ENCODE measurements at regions not wholly inside any gene's neighbourhood (a gene's known extent, or its start where the extent isn't known, plus 50 kb on each side); places are given as distances from the start of the nearest gene placed in this dataset.

DNA sequence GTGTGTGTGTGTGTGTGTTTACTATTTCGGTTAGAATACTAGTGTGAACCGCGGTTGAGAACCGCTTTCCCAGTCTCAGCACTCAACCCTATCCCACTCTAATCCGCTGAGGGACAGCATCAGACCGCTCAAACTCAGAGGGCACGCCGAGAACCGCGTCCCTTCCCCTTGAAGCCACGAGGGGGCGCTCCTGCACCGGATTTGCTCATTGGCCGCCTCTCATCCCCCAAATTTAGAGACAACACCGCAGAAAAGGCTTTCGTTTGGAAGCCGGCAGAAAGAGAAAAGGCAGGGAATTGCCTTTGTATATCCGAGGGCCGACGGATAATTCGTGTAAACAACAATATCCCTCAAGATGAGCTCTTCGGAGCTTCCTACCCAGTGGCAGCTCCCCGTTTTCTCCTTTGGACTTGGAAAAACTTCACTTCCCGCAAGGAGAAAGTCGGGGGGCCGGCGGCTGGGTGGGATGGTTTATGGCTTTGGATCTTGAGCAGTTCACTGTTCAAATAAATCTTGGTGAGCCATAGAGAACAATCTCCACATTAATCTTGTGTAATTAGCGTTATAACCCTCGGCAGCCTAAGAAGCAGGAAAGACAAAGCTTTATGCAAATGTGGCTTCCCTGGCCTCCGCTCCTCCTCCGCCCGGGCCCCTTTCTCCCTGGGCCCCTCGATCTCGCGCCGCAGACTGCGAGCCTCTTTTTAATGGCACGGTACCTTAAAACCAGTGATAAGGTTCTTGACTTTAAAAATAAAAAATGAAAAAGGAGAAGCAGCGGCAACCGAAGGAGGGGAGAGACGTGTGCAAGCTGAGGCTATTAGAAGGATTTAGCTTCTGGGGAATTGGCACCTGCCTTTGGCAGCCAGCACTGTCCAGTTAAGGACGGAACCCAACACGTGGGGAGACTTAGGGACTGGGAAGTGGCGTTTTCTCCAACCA, 296.8 kb downstream of the PARP8 start:
- intact Hi-C loops (cut with DNase I): loop anchor here (5.0 kb wide), 1 partner anchor 1044 kb away; no protein-coding TSS in a partner anchor
- peak; percentile 63 to 96 (median 88) for DNase-seq

- peak in 35 of 42 donors; percentile 13 to 73 (median 45) for DNase-seq
- intact Hi-C loops (cut with DNase I): loop anchor here (5.0 kb wide), 1 partner anchor 1043 kb away; no protein-coding TSS in a partner anchor
Observed at GRCh38 chr5:50963971-50964745, 297.7 kb downstream of the PARP8 start.

GRCh38 chr5:50964746-50965653, 298.6 kb downstream of the PARP8 start:
- no peak for DNase-seq
- intact Hi-C loops (cut with DNase I): loop anchor here (5.0 kb wide), 2 partner anchors 412 to 1042 kb away; no protein-coding TSS in a partner anchor

GRCh38 chr5:50965654-50966375, 299.4 kb downstream of the PARP8 start:
- intact Hi-C loops (cut with DNase I): loop anchor here (5.0 kb wide), 1 partner anchor 411 kb away; no protein-coding TSS in a partner anchor
- DNase-seq: no peak

- DNase-seq: peak in 1 of 42 donors; percentile 37
- intact Hi-C loops (cut with DNase I): loop anchor here (5.0 kb wide), 1 partner anchor 410 kb away; no protein-coding TSS in a partner anchor
Observed at GRCh38 chr5:50967009-50967562, 300.6 kb downstream of the PARP8 start.

GRCh38 chr5:50967563-50968355, 301.3 kb downstream of the PARP8 start:
- peak in 33 of 42 donors; percentile 14 to 76 (median 41) for DNase-seq
- intact Hi-C loops (cut with DNase I): loop anchor here (5.0 kb wide), 1 partner anchor 410 kb away; no protein-coding TSS in a partner anchor

DNA sequence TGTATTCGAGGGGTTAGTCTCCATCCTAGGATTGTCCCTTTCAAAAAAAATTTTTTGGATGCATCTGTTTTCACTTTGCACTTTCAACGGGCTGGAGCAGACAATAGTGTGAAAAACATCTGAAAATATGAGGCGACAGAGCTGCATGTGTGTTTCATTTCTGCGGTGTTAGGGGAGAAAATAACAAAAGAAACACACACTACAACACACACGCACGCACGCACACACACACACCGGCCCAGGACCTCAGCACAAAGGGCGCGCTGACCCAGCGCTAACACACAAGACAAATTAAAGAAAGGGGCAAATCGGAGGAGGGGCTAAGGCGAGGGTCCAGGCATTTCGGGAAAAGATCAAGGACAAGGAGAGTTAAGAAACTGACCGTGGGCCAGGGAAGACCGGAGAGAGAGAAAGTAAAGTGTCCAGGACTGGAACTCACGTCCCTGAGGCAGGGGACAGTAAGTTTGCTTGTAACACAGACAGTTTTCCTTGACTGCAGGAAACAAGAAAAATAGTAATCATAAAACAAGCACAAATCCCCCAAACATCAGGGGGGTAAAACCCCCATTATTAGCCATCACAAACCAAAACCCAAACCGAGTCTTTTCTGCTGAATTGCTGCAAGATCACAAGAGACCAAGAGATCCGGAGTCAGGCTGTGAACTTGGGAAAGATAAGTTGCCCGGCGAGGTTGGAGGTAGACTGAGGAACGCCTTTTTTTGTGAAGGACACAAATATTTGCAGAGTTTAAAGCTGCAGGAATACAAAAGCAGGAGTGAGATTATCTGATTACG, 302.1 kb downstream of the PARP8 start:
- intact Hi-C loops (cut with DNase I): loop anchor here (5.0 kb wide), 1 partner anchor 409 kb away; no protein-coding TSS in a partner anchor
- peak in 5 of 42 donors; percentile 7 to 42 (median 26) for DNase-seq

DNA sequence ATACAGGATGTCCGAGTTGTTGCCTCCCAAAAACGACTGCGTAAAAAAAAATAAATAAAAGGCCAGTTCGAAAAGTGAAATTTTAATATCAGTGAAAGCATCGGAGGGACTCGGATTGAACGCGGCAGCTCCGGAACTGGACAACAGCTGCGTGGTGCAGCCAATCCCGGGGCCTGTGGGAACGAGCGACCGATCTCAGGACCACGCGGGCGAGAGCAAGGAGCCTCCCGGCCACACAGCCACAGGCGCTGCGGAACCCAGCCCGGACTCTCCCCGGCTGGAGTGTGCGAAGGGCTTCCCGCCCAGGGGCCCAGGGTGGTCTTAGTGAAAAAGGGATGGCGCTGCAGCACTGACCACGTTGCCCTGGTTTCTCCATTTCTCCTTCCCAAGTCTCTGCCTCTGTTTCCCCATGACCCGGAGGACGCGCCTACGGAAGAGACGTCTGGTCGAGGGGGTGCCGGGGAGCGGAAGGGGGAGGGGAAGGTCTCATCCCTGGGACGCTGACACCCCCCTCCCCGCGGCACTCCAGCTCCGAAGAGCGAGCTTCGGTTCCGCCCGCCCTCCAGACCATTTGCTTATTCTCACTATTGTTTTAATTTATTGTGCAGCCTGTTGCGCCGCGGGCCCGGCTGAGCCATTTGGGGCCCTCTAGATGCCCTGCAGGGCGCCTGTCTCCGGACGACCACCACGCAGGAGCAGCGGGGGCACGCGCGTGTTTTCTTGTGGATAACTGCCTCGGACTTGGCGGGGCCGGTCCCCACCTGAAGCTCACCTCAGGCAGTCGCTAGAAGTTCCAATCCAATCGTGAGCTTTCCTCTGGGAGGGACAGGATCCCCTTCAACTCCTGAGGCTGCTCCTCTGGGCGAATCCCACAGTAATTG, 303.0 kb downstream of the PARP8 start:
- intact Hi-C loops (cut with DNase I): loop anchor here (5.0 kb wide), 1 partner anchor 408 kb away; no protein-coding TSS in a partner anchor
- DNase-seq: peak in 33 of 42 donors; percentile 16 to 75 (median 45)

- intact Hi-C loops (cut with DNase I): no loop called here
- no peak for DNase-seq
Observed at GRCh38 chr5:50975840-50976239, 309.4 kb downstream of the PARP8 start.

GRCh38 chr5:50978924-50979323, 312.5 kb downstream of the PARP8 start:
- DNase-seq: no peak
- intact Hi-C loops (cut with DNase I): no loop called here

- no peak for DNase-seq
- intact Hi-C loops (cut with DNase I): no loop called here
Observed at GRCh38 chr5:50984640-50985039, 318.2 kb downstream of the PARP8 start.

DNA sequence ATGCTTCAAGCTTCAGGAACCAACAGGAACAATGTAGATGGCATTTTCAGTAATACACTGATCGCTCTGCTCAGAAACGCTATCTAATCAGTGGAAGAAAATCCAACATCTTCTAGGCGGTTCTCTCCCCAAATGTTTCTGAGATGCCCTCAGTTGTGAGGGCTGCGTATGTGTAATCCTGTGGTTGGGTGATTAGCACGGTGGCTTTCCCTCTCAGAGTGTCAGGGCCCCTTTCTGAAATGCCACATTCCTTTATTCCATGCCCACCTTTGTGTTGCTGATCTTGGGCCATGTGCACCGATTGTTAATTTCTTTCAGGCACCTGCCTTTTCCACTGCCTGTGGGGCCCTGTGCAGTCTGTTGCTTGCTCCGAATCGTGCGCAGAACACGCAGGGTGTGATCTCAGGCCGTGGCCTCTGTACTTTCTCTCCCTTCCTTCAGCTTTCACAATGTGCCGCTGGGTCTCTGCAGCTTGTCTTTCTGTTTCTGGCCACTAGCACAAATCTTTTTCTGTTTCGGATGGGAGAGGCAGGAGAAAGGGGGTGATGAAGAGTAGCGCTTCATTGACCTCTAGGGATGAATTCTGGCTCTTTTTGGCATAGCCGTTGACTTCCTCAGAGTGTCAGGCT, 324.0 kb downstream of the PARP8 start:
- DNase-seq: no peak
- intact Hi-C loops (cut with DNase I): no loop called here

DNA sequence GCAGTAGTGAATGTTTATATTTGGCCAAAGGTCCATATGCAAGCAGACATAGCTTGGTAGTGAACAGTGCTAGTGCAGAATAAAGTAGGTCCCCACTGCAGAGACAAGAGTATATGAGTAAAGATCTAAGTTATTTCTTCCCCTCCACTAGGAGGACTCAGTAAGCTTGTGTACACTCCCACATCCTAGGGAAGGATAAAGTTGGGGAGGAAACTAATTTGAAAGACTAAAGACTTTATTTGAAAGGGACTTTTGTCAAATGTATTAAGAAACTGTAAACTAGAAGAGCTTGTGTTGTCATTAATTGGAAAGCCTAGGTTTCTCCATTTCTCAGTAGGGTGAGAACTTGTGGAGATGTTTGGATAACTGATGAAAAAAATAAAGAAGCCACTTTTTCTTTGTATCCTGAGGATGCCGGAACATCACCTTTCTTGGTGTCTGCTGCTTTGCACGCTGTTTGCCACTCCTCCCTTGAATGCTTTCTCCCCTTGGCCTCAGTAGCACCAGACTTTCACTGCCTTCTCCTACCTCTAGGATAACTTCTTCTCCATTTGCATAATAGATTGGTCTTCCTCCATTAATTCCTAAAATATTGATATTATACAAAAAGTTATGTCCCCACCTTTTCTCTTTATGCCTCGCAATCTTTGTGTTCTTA, 329.0 kb downstream of the PARP8 start:
- intact Hi-C loops (cut with DNase I): no loop called here
- no peak for DNase-seq

All from head of caudate nucleus (tissue), 42 donors.